WTC11 (cell line): ENCODE measurements at regions not wholly inside any gene's neighbourhood (a gene's known extent, or its start where the extent isn't known, plus 50 kb on each side); places are given as distances from the start of the nearest gene placed in this dataset.

Experiments used
- ATAC-seq: fragments of 200-7000 bp; cut with Tn5 transposase; 2 replicates; pipeline ENCODE4 v1.10.0; 2021; ENCODE audit warnings: mild to moderate bottlenecking, moderate library complexity
- CTCF ChIA-PET: fragments of 300-600 bp; sonication (Branson Sonifier 250); formaldehyde crosslinking; loops from one replicate; lab custom pipeline; 2021; ENCODE audit warnings: antibody characterized with exemption; lab: Charles Lee
- POLR2A ChIA-PET: fragments of 350-600 bp; sonication (Branson Sonifier 250); formaldehyde crosslinking; loops from one replicate; lab custom pipeline; 2021; ENCODE audit warnings: antibody characterized with exemption; lab: Charles Lee
- DNase-seq: peaks from one replicate; pipeline ENCODE4 v3.0.0; 2021; ENCODE audit warnings: low spot score
- H3K27ac Mint-ChIP-seq: 2 replicates; pipeline ENCODE4 v1.8.0; 2021; ENCODE audit warnings: mixed read lengths
- H3K27me3 Mint-ChIP-seq: 2 replicates; pipeline ENCODE4 v1.8.0; 2021; ENCODE audit warnings: low read depth, mild to moderate bottlenecking, moderate library complexity, mixed read lengths
- H3K36me3 Mint-ChIP-seq: 2 replicates; pipeline ENCODE4 v1.8.0; 2021; ENCODE audit warnings: mixed read lengths
- H3K4me1 Mint-ChIP-seq: 2 replicates; pipeline ENCODE4 v1.8.0; 2022; ENCODE audit warnings: mixed read lengths
- H3K4me3 Mint-ChIP-seq: 2 replicates; pipeline ENCODE4 v1.8.0; 2021; ENCODE audit warnings: mild to moderate bottlenecking, moderate library complexity, mixed read lengths
- H3K9me3 Mint-ChIP-seq: 2 replicates; pipeline ENCODE4 v1.8.0; 2021; ENCODE audit warnings: mixed read lengths
- AFF4 ChIP-seq: sonication (generic); formaldehyde crosslinking; IDR thresholded peaks from 2 replicates; pipeline ENCODE4 v1.8.1; 2023; ENCODE audit warnings: mild to moderate bottlenecking, missing genetic modification reagents, borderline replicate concordance
- AR ChIP-seq: fragments of 250-450 bp; sonication (Bioruptor Pico); IDR thresholded peaks from 2 replicates; pipeline ENCODE4 v1.9.0; 2021; ENCODE audit warnings: mild to moderate bottlenecking
- E2F4 ChIP-seq: sonication (generic); formaldehyde crosslinking; IDR thresholded peaks from 2 replicates; pipeline ENCODE4 v1.8.1; 2022; ENCODE audit warnings: low read depth, mild to moderate bottlenecking, moderate library complexity, missing genetic modification reagents, borderline replicate concordance
- E2F5 ChIP-seq: sonication (generic); formaldehyde crosslinking; IDR thresholded peaks from 2 replicates; pipeline ENCODE4 v1.8.1; 2022; ENCODE audit warnings: mild to moderate bottlenecking, moderate library complexity, missing genetic modification reagents
- ELF4 ChIP-seq: sonication (generic); formaldehyde crosslinking; IDR thresholded peaks from 2 replicates; pipeline ENCODE4 v1.8.1; 2022; ENCODE audit warnings: low read depth, mild to moderate bottlenecking, moderate library complexity, missing genetic modification reagents
- ETV6 ChIP-seq: sonication (generic); formaldehyde crosslinking; IDR thresholded peaks from 2 replicates; pipeline ENCODE4 v1.8.1; 2022; ENCODE audit warnings: mild to moderate bottlenecking, missing genetic modification reagents
- FOXP4 ChIP-seq: sonication (generic); formaldehyde crosslinking; IDR thresholded peaks from 2 replicates; pipeline ENCODE4 v1.8.0; 2022; ENCODE audit warnings: mild to moderate bottlenecking, missing genetic modification reagents
- HMGXB4 ChIP-seq: sonication (generic); formaldehyde crosslinking; IDR thresholded peaks from 2 replicates; pipeline ENCODE4 v1.8.1; 2023; ENCODE audit warnings: mild to moderate bottlenecking, moderate library complexity, missing genetic modification reagents
- KAT7 ChIP-seq: sonication (generic); formaldehyde crosslinking; IDR thresholded peaks from 2 replicates; pipeline ENCODE4 v1.8.1; 2023; ENCODE audit warnings: missing genetic modification reagents, mild to moderate bottlenecking, borderline replicate concordance
- MAX ChIP-seq: sonication (generic); formaldehyde crosslinking; IDR thresholded peaks from 2 replicates; pipeline ENCODE4 v1.8.0; 2022; ENCODE audit warnings: mild to moderate bottlenecking, missing genetic modification reagents
- MLX ChIP-seq: sonication (generic); formaldehyde crosslinking; IDR thresholded peaks from 2 replicates; pipeline ENCODE4 v1.8.1; 2023; ENCODE audit warnings: mild to moderate bottlenecking, missing genetic modification reagents, moderate library complexity
- PRDM15 ChIP-seq: sonication (generic); formaldehyde crosslinking; IDR thresholded peaks from 2 replicates; pipeline ENCODE4 v1.8.0; 2022; ENCODE audit warnings: missing genetic modification reagents
- RELA ChIP-seq: sonication (generic); formaldehyde crosslinking; IDR thresholded peaks from 2 replicates; pipeline ENCODE4 v1.8.1; 2022; ENCODE audit warnings: missing genetic modification reagents, mild to moderate bottlenecking, borderline replicate concordance
- TCF7 ChIP-seq: sonication (generic); formaldehyde crosslinking; IDR thresholded peaks from 2 replicates; pipeline ENCODE4 v1.8.0; 2022; ENCODE audit warnings: mild to moderate bottlenecking, low read depth, missing genetic modification reagents, moderate library complexity
- ZBTB21 ChIP-seq: sonication (generic); formaldehyde crosslinking; IDR thresholded peaks from 2 replicates; pipeline ENCODE4 v1.8.1; 2023; ENCODE audit warnings: mild to moderate bottlenecking, missing genetic modification reagents, borderline replicate concordance
- ZNF416 ChIP-seq: fragments of 250-450 bp; sonication (Bioruptor Pico); IDR thresholded peaks from 2 replicates; pipeline ENCODE4 v1.9.0; 2021; ENCODE audit warnings: mild to moderate bottlenecking, inconsistent platforms
- ZNF423 ChIP-seq: fragments of 250-450 bp; sonication (Bioruptor Pico); IDR thresholded peaks from 2 replicates; pipeline ENCODE4 v2.1.2; 2022; ENCODE audit warnings: mild to moderate bottlenecking, moderate library complexity
- ZNF671 ChIP-seq: fragments of 250-450 bp; sonication (Bioruptor Pico); IDR thresholded peaks from 2 replicates; pipeline ENCODE4 v1.8.0; 2021; ENCODE audit warnings: mild to moderate bottlenecking

- TF ChIP-seq ZBTB21 (CRISPR knock-in tag) = no peak
- TF ChIP-seq AFF4 = no peak
- TF ChIP-seq RELA (CRISPR knock-in tag) = no peak
- no peak for TF ChIP-seq ZNF423 (CRISPR knock-in tag)
- no peak for TF ChIP-seq KAT7 (CRISPR knock-in tag)
- no peak for TF ChIP-seq E2F5 (CRISPR knock-in tag)
- TF ChIP-seq FOXP4 (CRISPR knock-in tag) = no peak
- TF ChIP-seq HMGXB4 (CRISPR knock-in tag) = no peak
Measured at GRCh38 chr2:100679211-100679610, 116.4 kb downstream of the PDCL3 start (continued).

GRCh38 chr2:100682536-100682935, 119.7 kb downstream of the PDCL3 start:
- Mint-ChIP-seq H3K9me3 (peaks cover 40% of the 10 kb centered on the region), H3K4me3 (no peak overlapping the region), H3K27ac (no peak overlapping the region), H3K27me3 (no peaks in the 10 kb centered on the region; the same call in 1 of the 2 replicates), H3K4me1 (no peaks in the 10 kb centered on the region), H3K36me3 (peaks cover 29% of the 10 kb centered on the region)
- POLR2A ChIA-PET = no interaction called here
- CTCF ChIA-PET = interaction anchor here (1.0 kb wide), 1 partner anchor 23 kb away, joined by 3 read pairs; no protein-coding TSS in a partner anchor
- no peak for ATAC-seq
- DNase-seq = no peak
- no peak for TF ChIP-seq ZNF671 (CRISPR knock-in tag)
- TF ChIP-seq ETV6 (CRISPR knock-in tag) = no peak
- no peak for TF ChIP-seq MLX
- no peak for TF ChIP-seq PRDM15 (CRISPR knock-in tag)
- no peak for TF ChIP-seq E2F4
- TF ChIP-seq MAX = no peak
- no peak for TF ChIP-seq ZNF416
- no peak for TF ChIP-seq TCF7 (CRISPR knock-in tag)
- TF ChIP-seq AR (CRISPR knock-in tag) = no peak
- TF ChIP-seq ELF4 (CRISPR knock-in tag) = no peak
